Activated CD4-positive, alpha-beta T cell treated with anti-CD3 and anti-CD28 coated beads, Interleukin-2, Interleukin-4, amounts not matched to agents 100 ng/mL and 50 ng/mL, durations not matched to agents 16 hours and 8 hours (primary cell): ENCODE measurements at regions not wholly inside any gene's neighbourhood (a gene's known extent, or its start where the extent isn't known, plus 50 kb on each side); places are given as distances from the start of the nearest gene placed in this dataset.

Source experiments
- DNase-seq: peaks from one replicate; pipeline ENCODE4 v3.0.0-alpha.2; 2020; ENCODE audit warnings: low spot score

GRCh38 chr20:52864916-52865605 is 107.1 kb upstream of the TSHZ2 start:
- no peak for DNase-seq

DNA sequence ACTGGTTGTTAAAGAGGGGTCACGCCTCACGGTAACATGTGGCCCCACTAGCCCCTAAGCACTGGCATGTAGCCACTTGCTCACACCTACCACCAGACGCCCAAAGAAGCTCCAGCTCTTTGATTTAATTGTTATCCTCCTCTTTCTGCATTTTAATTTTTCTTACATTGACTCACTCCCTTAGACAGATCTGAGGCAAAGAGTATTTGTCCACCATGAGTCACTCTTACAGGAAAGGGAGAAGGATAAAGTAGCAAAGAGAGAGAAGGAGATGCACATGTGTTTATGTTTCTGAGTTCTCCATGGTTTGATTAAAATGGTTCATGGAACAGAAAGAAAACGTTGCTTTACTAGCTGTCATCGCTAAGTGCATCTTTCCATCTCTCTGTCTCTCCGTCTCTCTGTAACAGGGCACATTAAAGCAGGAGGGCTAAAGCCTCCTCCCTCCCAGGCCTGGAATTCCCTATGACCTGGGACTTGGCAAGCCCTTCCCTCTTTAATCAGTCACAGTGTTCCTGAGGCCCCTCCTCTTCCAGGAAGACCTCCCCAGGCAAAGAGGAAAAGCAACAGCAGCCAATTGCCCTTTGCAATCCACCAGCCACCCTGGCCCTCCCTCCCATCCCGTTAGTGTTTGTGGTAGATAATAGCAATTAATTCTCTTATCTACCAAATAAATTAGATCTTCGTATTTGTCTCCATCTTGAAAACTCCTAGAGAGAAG is 112.8 kb upstream of the TSHZ2 start:
- no peak for DNase-seq

- DNase-seq: no peak
These were observed 119.4 kb upstream of the TSHZ2 start for GRCh38 chr20:52852714-52853113.

DNA sequence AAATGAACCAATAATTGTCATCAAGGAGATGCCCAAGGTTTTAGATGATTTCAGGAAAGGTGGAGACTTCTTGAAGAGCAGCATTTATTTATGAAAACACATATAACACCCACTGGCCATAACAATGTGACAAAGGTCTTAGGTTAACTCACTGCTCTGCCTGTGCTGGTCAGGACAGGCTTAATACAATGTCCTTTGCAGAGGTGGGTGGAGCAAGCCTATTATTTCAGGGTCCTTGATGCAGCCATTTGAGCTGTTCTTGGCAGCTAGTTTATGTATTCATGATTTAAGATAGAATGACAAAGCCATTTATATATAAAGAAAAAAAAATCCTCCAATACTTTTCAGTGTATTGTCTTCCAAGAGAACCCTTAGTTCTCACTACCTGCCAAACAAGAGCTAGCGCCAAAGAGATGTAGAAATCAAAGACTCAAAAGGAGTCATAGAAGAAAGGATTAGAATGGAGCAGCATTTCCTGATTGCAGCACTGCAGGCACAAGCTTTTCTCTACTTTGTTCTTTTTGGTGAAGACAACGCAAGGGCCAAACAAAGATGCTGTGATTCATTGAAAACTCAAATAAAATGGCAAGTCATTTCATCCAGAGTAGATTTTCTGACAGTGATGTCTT is 124.3 kb upstream of the TSHZ2 start:
- no peak for DNase-seq

- no peak for DNase-seq
These were observed 125.0 kb upstream of the TSHZ2 start for GRCh38 chr20:52847029-52847660.

GRCh38 chr20:52845044-52845443 is 127.1 kb upstream of the TSHZ2 start:
- DNase-seq: peak; percentile 3

- no peak for DNase-seq
These were observed 128.7 kb upstream of the TSHZ2 start for GRCh38 chr20:52843425-52843824.

GRCh38 chr20:52841003-52841402 is 131.2 kb upstream of the TSHZ2 start:
- no peak for DNase-seq

DNA sequence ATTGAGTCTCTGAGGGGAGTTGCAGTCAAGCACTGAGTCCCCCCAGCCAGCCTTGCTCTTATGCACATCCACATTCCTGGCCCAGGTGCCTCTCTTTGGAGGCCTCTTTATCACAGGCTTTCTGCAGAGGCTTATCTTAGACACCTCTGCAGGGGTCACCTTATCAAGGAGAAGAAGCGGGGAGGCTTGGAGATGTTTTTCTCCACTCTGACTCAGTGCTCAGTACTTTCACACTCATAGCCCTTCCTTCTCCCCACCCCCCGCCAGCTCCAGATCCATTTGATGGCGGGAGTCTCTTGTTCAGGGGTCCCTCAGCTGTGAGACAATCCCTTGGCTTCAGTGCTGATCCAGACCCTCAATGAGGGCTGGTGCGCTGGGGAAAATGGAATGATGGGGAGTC is 132.1 kb upstream of the TSHZ2 start:
- DNase-seq: no peak

GRCh38 chr20:52838510-52839241 is 133.5 kb upstream of the TSHZ2 start:
- no peak for DNase-seq

- DNase-seq: no peak
These were observed 134.8 kb upstream of the TSHZ2 start for GRCh38 chr20:52837378-52837777.

GRCh38 chr20:52833901-52834300 is 138.3 kb upstream of the TSHZ2 start:
- DNase-seq: no peak

DNA sequence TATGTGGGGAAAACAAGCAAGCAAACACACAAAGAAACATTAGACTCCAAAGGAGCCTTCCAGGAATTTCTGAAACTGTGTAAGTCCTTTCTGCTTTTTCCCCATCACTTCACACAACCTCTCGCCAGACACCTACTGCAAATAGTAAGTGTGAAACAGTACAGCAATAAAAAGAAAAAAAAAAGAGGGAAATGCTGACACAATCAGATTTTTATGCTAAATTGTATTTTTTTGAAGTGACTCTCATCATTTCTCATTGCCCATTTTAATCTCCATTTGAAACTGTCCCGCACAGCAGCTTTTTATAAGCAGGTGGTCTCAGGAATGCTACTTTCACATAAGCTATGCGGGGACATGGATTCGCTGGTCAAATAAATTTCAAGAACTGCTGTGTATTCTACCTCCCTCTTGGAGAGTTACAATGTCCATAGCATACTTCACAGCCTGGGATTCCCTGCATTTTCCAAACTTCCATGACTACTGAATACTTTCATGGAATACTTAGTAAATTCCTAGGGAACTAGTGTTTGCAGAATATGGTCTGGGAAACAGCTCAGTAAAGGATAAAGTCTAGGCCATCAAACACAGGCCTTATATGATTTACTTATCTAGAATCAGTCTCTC is 139.9 kb upstream of the TSHZ2 start:
- DNase-seq: no peak

GRCh38 chr20:52830598-52830997 is 141.6 kb upstream of the TSHZ2 start:
- DNase-seq: no peak

- DNase-seq: no peak
These were observed 143.0 kb upstream of the TSHZ2 start for GRCh38 chr20:52829111-52829510.

GRCh38 chr20:52828199-52828598 is 144.0 kb upstream of the TSHZ2 start:
- DNase-seq: no peak

GRCh38 chr20:52826722-52827121 is 145.4 kb upstream of the TSHZ2 start:
- DNase-seq: no peak

GRCh38 chr20:52826321-52826720 is 145.8 kb upstream of the TSHZ2 start:
- DNase-seq: no peak

GRCh38 chr20:52824494-52825216 is 147.5 kb upstream of the TSHZ2 start:
- DNase-seq: no peak

DNA sequence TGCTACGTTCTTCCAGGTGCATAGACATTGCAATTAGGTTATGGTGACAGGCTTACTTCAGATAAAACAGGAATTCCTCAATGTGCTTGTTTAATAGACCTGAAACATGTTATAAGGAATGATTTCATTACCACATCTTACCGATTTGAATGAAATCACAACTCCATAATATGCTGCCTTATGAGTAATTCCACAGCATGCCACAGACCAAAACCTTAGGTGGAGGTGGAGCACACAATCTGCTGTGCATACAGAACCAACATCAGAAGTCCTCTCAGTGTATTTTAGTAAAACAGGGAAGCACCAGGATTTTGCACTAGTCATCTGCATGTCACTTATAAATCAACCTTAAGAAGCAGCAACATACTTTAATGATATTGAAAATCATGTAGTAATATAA is 148.9 kb upstream of the TSHZ2 start:
- DNase-seq: no peak
